PC-3 (cell line): ENCODE measurements at regions not wholly inside any gene's neighbourhood (a gene's known extent, or its start where the extent isn't known, plus 50 kb on each side); places are given as distances from the start of the nearest gene placed in this dataset.

ENCODE experiments used
- ATAC-seq: fragments of 200-7000 bp; cut with Tn5 transposase; 2 replicates; pipeline ENCODE4 v1.9.1; 2020; ENCODE audit warnings: mild to moderate bottlenecking, moderate library complexity
- BruUV-seq: library from RNA; stranded (reverse); fragments of 400-500 nt; replicated peaks from 2 replicates; lab custom pipeline; 2021; lab: Mats Ljungman, UMichigan
- CTCF ChIA-PET: fragments of 300-600 bp; sonication (Branson Sonifier 250); formaldehyde crosslinking; loops from one replicate; lab custom pipeline; 2022; ENCODE audit warnings: antibody characterized with exemption; lab: Charles Lee
- POLR2A ChIA-PET: fragments of 300-600 bp; sonication (Branson Sonifier 250); formaldehyde crosslinking; loops from one replicate; lab custom pipeline; 2022; ENCODE audit warnings: antibody characterized with exemption; ENCODE audit not compliant: unreplicated experiment; lab: Charles Lee
- DNase-seq: peaks from one replicate; pipeline ENCODE4 v3.0.0-alpha.2; 2015
- H2AFZ ChIP-seq: fragments of 300-600 bp; sonication (generic); 2 replicates; pipeline ENCODE4 v1.6.0; 2016; ENCODE audit warnings: antibody characterized with exemption, low read length
- H3F3A ChIP-seq: fragments of 300-600 bp; sonication (generic); one replicate; pipeline ENCODE4 v1.6.0; 2017; ENCODE audit warnings: antibody characterized with exemption, low read length, control low read depth, mild to moderate bottlenecking; ENCODE audit not compliant: unreplicated experiment
- H3K27ac ChIP-seq: fragments of 300-600 bp; sonication (generic); 2 replicates; pipeline ENCODE4 v1.5.1; 2016; ENCODE audit warnings: mild to moderate bottlenecking, low read length
- H3K27me3 ChIP-seq: fragments of 300-600 bp; sonication (generic); 2 replicates; pipeline ENCODE4 v1.6.1; 2016; ENCODE audit warnings: low read length, mixed read lengths
- H3K36me3 ChIP-seq: fragments of 300-600 bp; sonication (generic); 2 replicates; pipeline ENCODE4 v1.6.1; 2016; ENCODE audit warnings: low read depth, mixed run types, low read length, mixed read lengths
- H3K4me1 ChIP-seq: fragments of 300-600 bp; sonication (generic); 2 replicates; pipeline ENCODE4 v1.5.1; 2016; ENCODE audit warnings: low read length; ENCODE audit not compliant: insufficient read depth
- H3K4me2 ChIP-seq: fragments of 300-600 bp; sonication (generic); 2 replicates; pipeline ENCODE4 v1.6.0; 2016; ENCODE audit warnings: low read length
- H3K4me3 ChIP-seq: fragments of 300-600 bp; sonication (generic); 2 replicates; pipeline ENCODE4 v1.5.1; 2016; ENCODE audit warnings: mild to moderate bottlenecking, low read length, mixed read lengths
- H3K79me2 ChIP-seq: fragments of 300-600 bp; sonication (generic); 2 replicates; pipeline ENCODE4 v1.6.1; 2017; ENCODE audit warnings: low read length, mixed read lengths
- H3K9ac ChIP-seq: fragments of 300-600 bp; sonication (generic); 2 replicates; pipeline ENCODE4 v1.6.0; 2016; ENCODE audit warnings: mild to moderate bottlenecking, low read length
- H3K9me2 ChIP-seq: fragments of 300-600 bp; sonication (generic); replicated peaks from 2 replicates; pipeline ENCODE4 v1.6.1; 2016; ENCODE audit warnings: mixed run types, low read length, mixed read lengths
- H3K9me3 ChIP-seq: fragments of 300-600 bp; sonication (generic); 2 replicates; pipeline ENCODE4 v1.6.1; 2016; ENCODE audit warnings: low read length, mixed read lengths
- H4K20me1 ChIP-seq: fragments of 300-600 bp; sonication (generic); 2 replicates; pipeline ENCODE4 v1.6.1; 2016; ENCODE audit warnings: low read length, mixed read lengths
- CTCF ChIP-seq: fragments of 300-600 bp; sonication (generic); conservative IDR thresholded peaks from 2 replicates; pipeline ENCODE4 v1.5.1; 2017; ENCODE audit warnings: antibody characterized with exemption, low read depth, mild to moderate bottlenecking, low read length
- EZH2 ChIP-seq: fragments of 300-600 bp; sonication (generic); IDR thresholded peaks from one replicate; pipeline ENCODE4 v1.6.1; 2017; ENCODE audit warnings: antibody characterized with exemption, mild to moderate bottlenecking, low read length; ENCODE audit not compliant: unreplicated experiment
- EZH2phosphoT487 ChIP-seq: fragments of 300-600 bp; sonication (generic); IDR thresholded peaks from 2 replicates; pipeline ENCODE4 v1.6.1; 2018; ENCODE audit warnings: mild to moderate bottlenecking, antibody characterized with exemption, low read length, borderline replicate concordance
- intact Hi-C: fragments of 100-400 bp; cut with micrococcal nuclease; formaldehyde crosslinking; loops from 2 replicates; pipeline ENCODE4 v1.9.0; 2023

- intact Hi-C loops: no loop called here
- Histone ChIP-seq H3K4me3 (no peak overlapping the region), H3K27ac (no peak overlapping the region), H2AFZ (no peak overlapping the region), H3F3A (no peaks in the 10 kb centered on the region), H3K9me2 (no peaks in the 10 kb centered on the region), H3K27me3 (no peaks in the 10 kb centered on the region), H3K4me2 (no peak overlapping the region), H3K36me3 (no peaks in the 10 kb centered on the region), H3K4me1 (no peaks in the 10 kb centered on the region), H3K9me3 (no peaks in the 10 kb centered on the region), H3K9ac (no peak overlapping the region), H3K79me2 (no peaks in the 10 kb centered on the region), H4K20me1 (no peaks in the 10 kb centered on the region)
- ATAC-seq: no peak
- CTCF ChIA-PET: no interaction called here
- POLR2A ChIA-PET: no interaction called here
- TF ChIP-seq EZH2phosphoT487: no peak
- no peak for TF ChIP-seq EZH2
- no peak for TF ChIP-seq CTCF
- no TSS peak for BruUV-seq
- DNase-seq: no peak
Observed at GRCh38 chr4:95985791-95986550, 146.1 kb downstream of the PDHA2 start.

- CTCF ChIA-PET: no interaction called here
- intact Hi-C loops: no loop called here
Observed at GRCh38 chr4:95987851-95988250, 148.0 kb downstream of the PDHA2 start.

More at GRCh38 chr4:95987851-95988250, 148.0 kb downstream of the PDHA2 start:
- no peaks in the 10 kb centered on the region for H3K27me3 ChIP-seq
- no peaks in the 10 kb centered on the region for H3K79me2 ChIP-seq
- no peak overlapping the region for H2AFZ ChIP-seq
- no peaks in the 10 kb centered on the region for H3K9me3 ChIP-seq
- no TSS peak for BruUV-seq
- H4K20me1 ChIP-seq: no peaks in the 10 kb centered on the region
- H3K27ac ChIP-seq: no peak overlapping the region
- no peaks in the 10 kb centered on the region for H3F3A ChIP-seq
- no peak overlapping the region for H3K4me3 ChIP-seq
- no peak overlapping the region for H3K9ac ChIP-seq
- TF ChIP-seq CTCF: no peak
- no peak for TF ChIP-seq EZH2phosphoT487
- TF ChIP-seq EZH2: no peak
- ATAC-seq (no peak), DNase-seq (no peak)
- no peaks in the 10 kb centered on the region for H3K36me3 ChIP-seq
- H3K4me2 ChIP-seq: no peak overlapping the region
- POLR2A ChIA-PET: no interaction called here
- no peaks in the 10 kb centered on the region for H3K9me2 ChIP-seq
- H3K4me1 ChIP-seq: no peaks in the 10 kb centered on the region
